Fibroblast of lung (primary cell): ENCODE measurements at regions not wholly inside any gene's neighbourhood (a gene's known extent, or its start where the extent isn't known, plus 50 kb on each side); places are given as distances from the start of the nearest gene placed in this dataset.

Source experiments
- EZH2 ChIP-seq: IDR thresholded peaks from 2 replicates; pipeline ENCODE4 v1.5.1; 2012; ENCODE audit warnings: low read length, control low read depth, mild to moderate bottlenecking; ENCODE audit errors: missing control alignments
- TF ChIP-seq, protein P1 (sequence below), 2 donors: IDR thresholded peaks in 1 of 2; conservative IDR thresholded peaks in 1 of 2; 1 replicate in 1 of 2; 2 replicates in 1 of 2; pipeline ENCODE4 v1.5.1; 2011 to 2012; ENCODE audit warnings: low read length in 2 of 2, control low read depth in 1 of 2, inconsistent platforms in 1 of 2, low read depth in 1 of 2, mild to moderate bottlenecking in 1 of 2

DNA sequence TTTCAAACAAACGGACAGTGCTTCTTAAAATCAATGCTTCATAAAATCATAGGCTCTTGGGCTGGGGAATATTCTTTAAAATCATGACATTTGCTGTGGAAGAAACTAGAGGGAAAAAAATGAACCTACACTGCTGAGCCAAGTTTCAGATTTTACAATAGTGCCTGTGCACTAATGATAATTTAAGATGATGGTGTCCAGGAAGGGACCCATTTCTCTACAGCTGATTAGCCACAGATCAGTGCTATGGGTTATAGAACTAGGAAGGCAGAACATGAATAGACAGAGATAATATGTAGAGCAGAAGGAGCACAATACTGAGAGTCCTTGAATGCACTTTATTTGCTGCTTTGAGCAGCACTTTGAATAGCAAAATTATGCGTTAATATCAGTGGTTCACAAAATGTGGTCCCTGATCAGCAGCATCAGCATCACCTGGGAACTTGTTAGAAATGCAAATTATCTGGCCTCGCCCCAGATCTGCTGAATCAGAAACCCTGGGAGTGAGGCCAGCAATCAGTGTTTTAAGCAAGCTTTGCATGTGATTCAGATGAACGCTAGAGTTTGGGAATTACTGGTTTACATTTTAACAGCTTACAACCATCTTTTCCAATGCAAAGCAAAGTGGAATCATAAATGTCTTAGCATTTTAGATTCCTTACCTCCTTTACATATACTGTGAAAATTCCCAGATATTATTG, 135.8 kb upstream of the ANKRD28 start:
- TF ChIP-seq, protein P1, sequence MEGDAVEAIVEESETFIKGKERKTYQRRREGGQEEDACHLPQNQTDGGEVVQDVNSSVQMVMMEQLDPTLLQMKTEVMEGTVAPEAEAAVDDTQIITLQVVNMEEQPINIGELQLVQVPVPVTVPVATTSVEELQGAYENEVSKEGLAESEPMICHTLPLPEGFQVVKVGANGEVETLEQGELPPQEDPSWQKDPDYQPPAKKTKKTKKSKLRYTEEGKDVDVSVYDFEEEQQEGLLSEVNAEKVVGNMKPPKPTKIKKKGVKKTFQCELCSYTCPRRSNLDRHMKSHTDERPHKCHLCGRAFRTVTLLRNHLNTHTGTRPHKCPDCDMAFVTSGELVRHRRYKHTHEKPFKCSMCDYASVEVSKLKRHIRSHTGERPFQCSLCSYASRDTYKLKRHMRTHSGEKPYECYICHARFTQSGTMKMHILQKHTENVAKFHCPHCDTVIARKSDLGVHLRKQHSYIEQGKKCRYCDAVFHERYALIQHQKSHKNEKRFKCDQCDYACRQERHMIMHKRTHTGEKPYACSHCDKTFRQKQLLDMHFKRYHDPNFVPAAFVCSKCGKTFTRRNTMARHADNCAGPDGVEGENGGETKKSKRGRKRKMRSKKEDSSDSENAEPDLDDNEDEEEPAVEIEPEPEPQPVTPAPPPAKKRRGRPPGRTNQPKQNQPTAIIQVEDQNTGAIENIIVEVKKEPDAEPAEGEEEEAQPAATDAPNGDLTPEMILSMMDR (conservative IDR thresholded peaks at IDR 0.05 in 1 of 2, IDR thresholded peaks at IDR 0.05 in 1 of 2; ENCODE audit: low read depth in 1 of 2, low read length in 2 of 2) = no peak
- no peak for TF ChIP-seq EZH2
